Fibroblast of pulmonary artery (primary cell): ENCODE measurements at regions not wholly inside any gene's neighbourhood (a gene's known extent, or its start where the extent isn't known, plus 50 kb on each side); places are given as distances from the start of the nearest gene placed in this dataset.
"Not testable (repeated sequence)": the region's sequence is repeated elsewhere in the genome, so short reads cannot be mapped to it uniquely, and the experiment has no call there.

Experiments
- DNase-seq: peaks from one replicate; pipeline ENCODE4 v3.0.0-alpha.2; 2010; ENCODE audit warnings: low read depth
- H3K4me3 ChIP-seq: replicated peaks from 2 replicates; pipeline ENCODE4 v1.5.1; 2011; ENCODE audit warnings: low read depth, mild to moderate bottlenecking, control low read depth, low read length, moderate library complexity
- CTCF ChIP-seq: IDR thresholded peaks from 2 replicates; pipeline ENCODE4 v1.5.1; 2011; ENCODE audit warnings: mild to moderate bottlenecking, control low read depth, low read length, inconsistent platforms; ENCODE audit errors: missing control alignments

GRCh38 chr19:28134311-28134710 lies 1078.6 kb downstream of the UQCRFS1 start:
- DNase-seq: no peak
- H3K4me3 ChIP-seq: no peak overlapping the region
- TF ChIP-seq CTCF: no peak

- not testable (repeated sequence) for DNase-seq, H3K4me3 ChIP-seq
These were observed 1082.1 kb downstream of the UQCRFS1 start for GRCh38 chr19:28130881-28131280.

- H3K4me3 ChIP-seq: no peak overlapping the region
- DNase-seq: no peak
- no peak for TF ChIP-seq CTCF
These were observed 1082.9 kb downstream of the UQCRFS1 start for GRCh38 chr19:28130066-28130511.

- H3K4me3 ChIP-seq: no peak overlapping the region
- DNase-seq: no peak
- TF ChIP-seq CTCF: no peak
These were observed 1084.6 kb downstream of the UQCRFS1 start for GRCh38 chr19:28128341-28128740.

GRCh38 chr19:28126135-28126898 lies 1086.6 kb downstream of the UQCRFS1 start:
- H3K4me3 ChIP-seq: no peak overlapping the region
- DNase-seq: no peak
- no peak for TF ChIP-seq CTCF

- DNase-seq: no peak
- TF ChIP-seq CTCF: no peak
- H3K4me3 ChIP-seq: no peak overlapping the region
These were observed 1090.2 kb downstream of the UQCRFS1 start for GRCh38 chr19:28122734-28123133.

GRCh38 chr19:28118235-28118634 lies 1094.7 kb downstream of the UQCRFS1 start:
- no peak for DNase-seq
- H3K4me3 ChIP-seq: no peak overlapping the region
- no peak for TF ChIP-seq CTCF
